ENCODE measurements at regions not wholly inside any gene's neighbourhood (a gene's known extent, or its start where the extent isn't known, plus 50 kb on each side); places are given as distances from the start of the nearest gene placed in this dataset.

DNA sequence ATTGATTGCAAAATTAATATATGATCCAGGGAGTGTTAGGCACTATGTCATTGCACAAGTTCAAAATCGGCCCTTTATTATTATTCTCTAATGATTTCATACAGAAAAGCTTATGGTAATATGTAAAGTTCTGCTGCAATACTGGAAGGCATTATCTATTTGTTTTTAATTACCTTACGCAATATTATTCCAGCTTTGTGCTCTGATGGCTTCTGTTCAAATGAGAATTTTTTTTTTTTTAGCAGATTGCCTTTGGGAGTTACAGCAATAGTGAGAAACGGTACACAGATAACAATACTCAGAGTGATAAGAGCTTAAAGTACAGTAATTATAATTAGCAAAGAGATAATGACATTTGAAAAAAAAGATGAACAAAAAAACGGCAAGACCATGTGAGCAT lies 602.2 kb upstream of the ALCAM start:
- TF ChIP-seq GATA3 (IDR thresholded peaks at IDR 0.05; ENCODE audit: low read depth, low read length) = no peak
- no peak for TF ChIP-seq GATA2 (IDR thresholded peaks at IDR 0.05; ENCODE audit: low read depth, low read length)
